Neural progenitor cell (in vitro differentiated cells): ENCODE measurements at regions not wholly inside any gene's neighbourhood (a gene's known extent, or its start where the extent isn't known, plus 50 kb on each side); places are given as distances from the start of the nearest gene placed in this dataset.

Source experiments
- DNase-seq: peaks from one replicate; pipeline ENCODE4 v3.0.0-alpha.2; 2016; ENCODE audit warnings: low spot score
- H2AFZ ChIP-seq: fragments of 200-600 bp; sonication (generic); replicated peaks from 2 replicates; pipeline ENCODE4 v1.6.1; 2016; ENCODE audit warnings: antibody characterized with exemption
- H3F3A ChIP-seq: fragments of 200-600 bp; sonication (generic); 2 replicates; pipeline ENCODE4 v1.6.1; 2016; ENCODE audit warnings: antibody characterized with exemption, low read depth
- H3K27ac ChIP-seq: fragments of 200-600 bp; sonication (generic); 2 replicates; pipeline ENCODE4 v1.5.1; 2016; ENCODE audit warnings: mild to moderate bottlenecking
- H3K27me3 ChIP-seq: fragments of 200-600 bp; sonication (generic); 2 replicates; pipeline ENCODE4 v1.6.1; 2016; ENCODE audit warnings: mild to moderate bottlenecking, moderate library complexity
- H3K36me3 ChIP-seq: fragments of 200-600 bp; sonication (generic); 2 replicates; pipeline ENCODE4 v1.5.1; 2016
- H3K4me1 ChIP-seq: fragments of 200-600 bp; sonication (generic); 2 replicates; pipeline ENCODE4 v1.6.1; 2016; ENCODE audit warnings: mixed run types
- H3K4me2 ChIP-seq: fragments of 200-600 bp; sonication (generic); 2 replicates; pipeline ENCODE4 v1.6.1; 2016
- H3K4me3 ChIP-seq: fragments of 200-600 bp; sonication (generic); 2 replicates; pipeline ENCODE4 v1.5.1; 2016
- H3K79me2 ChIP-seq: fragments of 200-600 bp; sonication (generic); 2 replicates; pipeline ENCODE4 v1.6.1; 2016; ENCODE audit warnings: low read depth
- H3K9ac ChIP-seq: fragments of 200-600 bp; sonication (generic); 2 replicates; pipeline ENCODE4 v1.6.1; 2016
- H3K9me3 ChIP-seq: fragments of 200-600 bp; sonication (generic); 2 replicates; pipeline ENCODE4 v1.5.1; 2016; ENCODE audit warnings: low read depth
- H4K20me1 ChIP-seq: fragments of 200-600 bp; sonication (generic); 2 replicates; pipeline ENCODE4 v1.6.1; 2016; ENCODE audit warnings: low read depth
- H3K27ac Mint-ChIP-seq: 3 replicates; pipeline ENCODE4 v1.8.0; 2021; ENCODE audit warnings: mixed read lengths
- H3K27me3 Mint-ChIP-seq: 2 replicates; pipeline ENCODE4 v1.8.0; 2022; ENCODE audit warnings: low read depth, mild to moderate bottlenecking, inconsistent platforms, moderate library complexity, mixed read lengths; ENCODE audit not compliant: insufficient read depth
- H3K36me3 Mint-ChIP-seq: 3 replicates; pipeline ENCODE4 v1.8.0; 2021; ENCODE audit warnings: mixed read lengths
- H3K4me1 Mint-ChIP-seq: 3 replicates; pipeline ENCODE4 v1.8.0; 2021; ENCODE audit warnings: mixed read lengths
- H3K4me3 Mint-ChIP-seq: 3 replicates; pipeline ENCODE4 v1.8.0; 2021; ENCODE audit warnings: mild to moderate bottlenecking, moderate library complexity, mixed read lengths
- H3K9me3 Mint-ChIP-seq: 3 replicates; pipeline ENCODE4 v1.8.0; 2020; ENCODE audit warnings: mixed read lengths
- EZH2 ChIP-seq: fragments of 200-600 bp; sonication (generic); IDR thresholded peaks from 2 replicates; pipeline ENCODE4 v1.6.1; 2017; ENCODE audit warnings: antibody characterized with exemption, mild to moderate bottlenecking, moderate library complexity
- EZH2phosphoT487 ChIP-seq: fragments of 200-600 bp; sonication (generic); IDR thresholded peaks from 2 replicates; pipeline ENCODE4 v1.6.1; 2017; ENCODE audit warnings: antibody characterized with exemption
- TF ChIP-seq, protein P1 (sequence below): fragments of 200-600 bp; sonication (generic); IDR thresholded peaks from 2 replicates; pipeline ENCODE4 v1.5.1; 2017; ENCODE audit warnings: antibody characterized with exemption, mild to moderate bottlenecking

DNA sequence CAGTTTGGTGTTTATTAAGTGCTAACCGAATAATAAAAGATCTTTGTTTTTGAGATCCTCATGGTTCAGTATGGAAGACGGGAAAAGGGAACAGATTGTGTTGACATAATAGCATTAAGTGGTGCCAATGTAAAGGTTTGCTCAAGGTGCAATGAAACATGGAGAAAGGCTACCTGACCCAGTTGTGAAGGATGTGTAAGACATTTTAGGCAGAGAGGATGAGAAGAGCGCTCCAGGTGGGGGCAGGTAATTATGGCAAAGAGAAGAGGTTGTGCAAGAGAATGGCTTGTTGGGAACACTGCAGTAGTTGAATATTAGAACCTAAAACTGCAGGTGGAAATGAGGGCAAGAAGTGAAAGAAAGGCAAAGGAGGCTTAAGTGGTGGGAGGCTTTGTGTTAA lies 140.8 kb downstream of the DIPK2A start:
- H3K4me1 Mint-ChIP-seq = peaks cover 12% of the 10 kb centered on the region
- Histone ChIP-seq H3K79me2 (no peaks in the 10 kb centered on the region), H4K20me1 (no peaks in the 10 kb centered on the region), H3K4me1 (peaks cover 8% of the 10 kb centered on the region), H3K27ac (no peak overlapping the region), H3K36me3 (no peaks in the 10 kb centered on the region), H3K9ac (no peak overlapping the region), H2AFZ (no peak overlapping the region), H3F3A (no peaks in the 10 kb centered on the region), H3K27me3 (no peaks in the 10 kb centered on the region), H3K4me2 (no peak overlapping the region), H3K9me3 (no peaks in the 10 kb centered on the region), H3K4me3 (no peak overlapping the region)
- no peak overlapping the region for H3K4me3 Mint-ChIP-seq
- no peaks in the 10 kb centered on the region for H3K9me3 Mint-ChIP-seq
- no peaks in the 10 kb centered on the region for H3K36me3 Mint-ChIP-seq
- DNase-seq = no peak
- TF ChIP-seq, protein P1, sequence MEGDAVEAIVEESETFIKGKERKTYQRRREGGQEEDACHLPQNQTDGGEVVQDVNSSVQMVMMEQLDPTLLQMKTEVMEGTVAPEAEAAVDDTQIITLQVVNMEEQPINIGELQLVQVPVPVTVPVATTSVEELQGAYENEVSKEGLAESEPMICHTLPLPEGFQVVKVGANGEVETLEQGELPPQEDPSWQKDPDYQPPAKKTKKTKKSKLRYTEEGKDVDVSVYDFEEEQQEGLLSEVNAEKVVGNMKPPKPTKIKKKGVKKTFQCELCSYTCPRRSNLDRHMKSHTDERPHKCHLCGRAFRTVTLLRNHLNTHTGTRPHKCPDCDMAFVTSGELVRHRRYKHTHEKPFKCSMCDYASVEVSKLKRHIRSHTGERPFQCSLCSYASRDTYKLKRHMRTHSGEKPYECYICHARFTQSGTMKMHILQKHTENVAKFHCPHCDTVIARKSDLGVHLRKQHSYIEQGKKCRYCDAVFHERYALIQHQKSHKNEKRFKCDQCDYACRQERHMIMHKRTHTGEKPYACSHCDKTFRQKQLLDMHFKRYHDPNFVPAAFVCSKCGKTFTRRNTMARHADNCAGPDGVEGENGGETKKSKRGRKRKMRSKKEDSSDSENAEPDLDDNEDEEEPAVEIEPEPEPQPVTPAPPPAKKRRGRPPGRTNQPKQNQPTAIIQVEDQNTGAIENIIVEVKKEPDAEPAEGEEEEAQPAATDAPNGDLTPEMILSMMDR = no peak
- no peak for TF ChIP-seq EZH2phosphoT487
- no peak for TF ChIP-seq EZH2
- H3K27me3 Mint-ChIP-seq = no peaks in the 10 kb centered on the region
- no peak overlapping the region for H3K27ac Mint-ChIP-seq

DNA sequence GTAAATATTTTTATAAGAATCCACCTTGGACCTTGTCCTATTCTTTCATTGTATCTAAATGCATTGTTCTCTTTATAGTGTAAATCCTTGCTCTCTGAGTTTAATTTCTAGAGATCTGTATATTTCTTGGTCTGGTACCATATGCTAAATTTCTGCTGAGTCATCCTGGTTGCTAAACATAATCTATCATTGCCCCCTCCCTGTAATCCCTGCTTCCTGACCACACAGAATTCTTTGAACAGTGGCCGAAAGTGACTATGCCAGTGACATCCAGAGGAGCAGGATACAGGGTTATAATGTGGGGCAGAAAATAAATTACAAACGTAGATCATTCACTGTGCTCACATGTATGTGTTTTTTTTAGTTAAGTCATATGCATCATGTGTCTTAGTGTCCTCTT lies 143.1 kb downstream of the DIPK2A start:
- no peak overlapping the region for H2AFZ ChIP-seq
- H3K4me2 ChIP-seq = no peak overlapping the region
- no peak overlapping the region for H3K27ac ChIP-seq
- H3K9ac ChIP-seq = no peak overlapping the region
- TF ChIP-seq EZH2phosphoT487 (no peak), EZH2 (no peak)
- TF ChIP-seq, protein P1 = no peak
- H3K4me1 Mint-ChIP-seq = peaks cover 29% of the 10 kb centered on the region
- H3K9me3 ChIP-seq = no peaks in the 10 kb centered on the region
- H3K9me3 Mint-ChIP-seq = peaks cover 4% of the 10 kb centered on the region
- H4K20me1 ChIP-seq = no peaks in the 10 kb centered on the region
- no peaks in the 10 kb centered on the region for H3F3A ChIP-seq
- no peaks in the 10 kb centered on the region for H3K27me3 ChIP-seq
- H3K4me3 ChIP-seq = no peak overlapping the region
- no peak overlapping the region for H3K27ac Mint-ChIP-seq
- DNase-seq = no peak
- H3K36me3 ChIP-seq = no peaks in the 10 kb centered on the region
- H3K27me3 Mint-ChIP-seq = peaks cover 3% of the 10 kb centered on the region
- H3K4me1 ChIP-seq = peaks cover 13% of the 10 kb centered on the region
- H3K4me3 Mint-ChIP-seq = no peak overlapping the region
- H3K36me3 Mint-ChIP-seq = peaks cover 5% of the 10 kb centered on the region
- H3K79me2 ChIP-seq = no peaks in the 10 kb centered on the region

DNA sequence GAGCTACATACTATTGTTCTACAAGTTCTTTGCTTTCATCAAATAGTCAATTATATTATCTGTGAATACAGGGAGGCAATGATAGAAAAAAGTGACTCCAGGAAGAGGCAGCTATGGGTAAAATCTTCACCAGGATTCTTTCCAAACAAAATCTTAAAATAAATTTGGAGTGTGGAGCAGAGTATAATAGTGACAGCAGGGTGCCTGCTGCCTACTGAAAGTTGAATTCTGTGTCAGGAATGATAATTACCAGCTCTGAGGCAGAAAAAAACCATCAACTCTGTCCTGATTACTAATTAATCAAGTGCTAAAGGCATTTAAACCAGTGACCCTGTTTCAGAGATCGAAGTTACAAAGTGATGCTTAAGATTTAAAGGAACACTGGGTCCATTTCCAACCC lies 148.0 kb downstream of the DIPK2A start:
- H3K36me3 Mint-ChIP-seq = peaks cover 6% of the 10 kb centered on the region
- Histone ChIP-seq H2AFZ (no peak overlapping the region), H3K27me3 (no peaks in the 10 kb centered on the region), H3K9ac (no peak overlapping the region), H3K4me1 (peaks cover 9% of the 10 kb centered on the region), H3K36me3 (no peaks in the 10 kb centered on the region), H3K9me3 (no peaks in the 10 kb centered on the region), H3F3A (no peaks in the 10 kb centered on the region), H3K27ac (no peak overlapping the region), H3K4me2 (peak overlapping the region; percentile 40), H3K79me2 (no peaks in the 10 kb centered on the region), H3K4me3 (no peak overlapping the region), H4K20me1 (no peaks in the 10 kb centered on the region)
- DNase-seq = peak; percentile 33
- no peak overlapping the region for H3K4me3 Mint-ChIP-seq
- H3K27me3 Mint-ChIP-seq = peaks cover 3% of the 10 kb centered on the region
- TF ChIP-seq EZH2phosphoT487 (no peak), EZH2 (no peak)
- TF ChIP-seq, protein P1 = no peak
- peak overlapping the region; percentile 36 for H3K27ac Mint-ChIP-seq
- H3K4me1 Mint-ChIP-seq = peaks cover 32% of the 10 kb centered on the region
- peaks cover 4% of the 10 kb centered on the region for H3K9me3 Mint-ChIP-seq

DNA sequence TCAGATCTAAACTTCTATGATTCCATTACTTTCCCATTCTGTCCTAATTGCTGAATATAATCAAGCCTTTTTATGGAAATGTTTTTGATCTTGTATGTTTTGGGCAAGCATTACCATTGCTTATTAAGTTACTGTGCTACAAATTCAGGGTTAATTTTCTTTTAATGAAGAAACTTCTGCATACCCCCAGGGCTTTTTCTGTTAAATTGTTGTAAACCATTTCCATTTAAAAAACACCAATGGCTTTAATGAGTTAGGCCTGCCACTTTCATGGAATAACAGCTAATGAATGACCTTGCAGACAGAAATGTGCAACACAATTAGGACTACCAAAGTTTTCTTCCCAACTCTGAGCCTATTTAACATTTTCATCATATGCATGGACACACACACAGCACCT lies 150.0 kb downstream of the DIPK2A start:
- Mint-ChIP-seq H3K27me3 (peaks cover 3% of the 10 kb centered on the region), H3K27ac (no peak overlapping the region), H3K36me3 (peaks cover 8% of the 10 kb centered on the region), H3K9me3 (peaks cover 9% of the 10 kb centered on the region), H3K4me1 (peaks cover 25% of the 10 kb centered on the region), H3K4me3 (no peak overlapping the region)
- Histone ChIP-seq H3K4me3 (no peak overlapping the region), H2AFZ (no peak overlapping the region), H3K9me3 (no peaks in the 10 kb centered on the region), H3F3A (no peaks in the 10 kb centered on the region), H3K79me2 (no peaks in the 10 kb centered on the region), H4K20me1 (no peaks in the 10 kb centered on the region), H3K9ac (no peak overlapping the region), H3K4me1 (peaks cover 9% of the 10 kb centered on the region), H3K36me3 (no peaks in the 10 kb centered on the region), H3K27ac (no peak overlapping the region), H3K4me2 (no peak overlapping the region), H3K27me3 (no peaks in the 10 kb centered on the region)
- TF ChIP-seq, protein P1 = no peak
- TF ChIP-seq EZH2 (no peak), EZH2phosphoT487 (no peak)
- DNase-seq = no peak
